Epithelial cell of proximal tubule (primary cell): ENCODE measurements at regions not wholly inside any gene's neighbourhood (a gene's known extent, or its start where the extent isn't known, plus 50 kb on each side); places are given as distances from the start of the nearest gene placed in this dataset.
"Not testable (repeated sequence)": the region's sequence is repeated elsewhere in the genome, so short reads cannot be mapped to it uniquely, and the experiment has no call there.

Source experiments
- DNase-seq: peaks from one replicate; pipeline ENCODE4 v3.0.0-alpha.2; 2011; ENCODE audit warnings: low read depth
- H3K4me3 ChIP-seq: 2 replicates; pipeline ENCODE4 v1.5.1; 2011; ENCODE audit warnings: low read depth, mild to moderate bottlenecking, low read length
- CTCF ChIP-seq: conservative IDR thresholded peaks from 2 replicates; pipeline ENCODE4 v1.5.1; 2012; ENCODE audit warnings: low read depth, mild to moderate bottlenecking, low read length

GRCh38 chr5:57066924-57067596 lies 106.8 kb upstream of the GPBP1 start:
- no peak for TF ChIP-seq CTCF
- no peak overlapping the region for H3K4me3 ChIP-seq
- DNase-seq, result no peak

DNA sequence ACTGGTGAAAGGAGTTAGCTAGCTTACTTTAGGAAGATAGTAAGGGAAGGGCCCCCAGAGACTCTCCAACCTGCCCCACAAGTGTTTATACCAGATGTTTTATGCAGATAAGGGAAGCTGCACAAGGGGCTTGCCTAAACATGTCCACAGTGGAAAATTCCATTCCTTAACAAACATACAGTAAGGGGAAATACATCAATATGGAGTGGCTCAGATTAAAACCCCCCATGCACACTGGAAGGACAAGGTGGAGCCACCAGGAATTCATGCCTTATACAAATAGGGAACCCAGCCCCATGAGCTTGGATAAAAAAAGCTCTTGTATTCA lies 106.3 kb upstream of the GPBP1 start:
- no peak for TF ChIP-seq CTCF
- H3K4me3 ChIP-seq, result no peak overlapping the region
- DNase-seq, result no peak

DNA sequence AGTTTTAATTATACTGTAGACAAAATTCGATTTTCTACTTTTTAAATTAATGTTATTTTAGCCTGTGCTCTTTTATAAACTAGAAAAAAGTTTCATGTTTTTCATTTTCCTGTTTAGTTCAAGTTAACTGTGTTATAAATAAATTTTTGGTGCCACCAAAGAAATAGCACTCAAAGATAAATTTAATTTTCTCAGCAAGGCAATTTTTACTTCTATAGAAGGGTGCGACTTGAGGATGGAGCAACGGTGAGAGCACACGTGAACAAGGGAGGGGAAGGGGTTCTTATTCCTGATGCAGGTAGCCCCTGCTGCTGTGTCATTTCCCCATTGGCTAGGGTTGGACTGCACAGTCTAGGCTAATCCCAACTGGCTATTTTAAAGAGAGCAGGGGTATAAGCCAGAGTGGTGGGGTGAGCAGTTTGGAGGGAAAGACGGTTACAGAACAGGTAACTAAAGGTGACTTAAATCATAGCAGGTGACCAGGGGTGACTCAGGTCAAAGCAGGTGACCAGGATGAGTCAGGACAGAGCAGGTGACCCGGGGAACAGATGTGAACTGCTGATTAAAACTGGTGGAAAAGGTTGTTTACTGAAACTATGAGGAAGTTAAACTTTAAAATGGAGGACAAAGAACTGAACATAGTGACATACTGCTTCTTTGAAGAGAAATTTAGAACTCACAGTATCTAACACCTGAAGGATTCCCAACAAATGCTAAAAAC lies 104.6 kb upstream of the GPBP1 start:
- DNase-seq, result no peak

DNA sequence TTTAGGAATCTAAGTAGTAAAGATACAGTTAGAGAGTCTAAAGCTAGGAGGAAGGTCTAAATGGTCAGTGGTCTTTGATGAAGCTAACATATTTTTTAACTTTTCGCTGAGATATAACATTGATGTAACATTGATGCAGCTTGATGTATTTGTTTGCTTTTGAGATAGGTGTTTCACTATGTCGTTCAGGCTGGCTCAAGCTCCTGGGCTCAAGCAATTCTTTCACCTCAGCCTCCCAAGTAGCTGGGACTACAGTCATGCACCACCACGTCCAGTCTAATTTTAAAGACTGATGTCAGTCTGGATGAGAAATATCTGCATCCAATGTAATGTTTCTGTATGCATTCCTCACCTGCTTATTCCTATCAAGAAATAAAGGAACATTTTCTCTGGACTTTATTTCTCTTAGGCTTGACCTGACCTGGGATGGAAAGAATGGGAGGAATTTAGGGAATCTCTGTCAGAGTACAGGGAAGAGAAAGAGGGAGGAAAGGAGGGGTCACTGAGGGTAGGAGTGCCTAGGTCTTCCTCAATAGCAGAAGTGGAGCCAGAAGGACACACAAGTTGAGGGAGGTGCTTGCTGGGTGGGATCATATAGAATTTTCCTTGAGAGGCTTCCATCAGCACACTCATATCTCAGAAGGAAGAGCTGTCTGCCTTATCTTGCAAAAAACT lies 101.5 kb upstream of the GPBP1 start:
- H3K4me3 ChIP-seq, result no peak overlapping the region
- DNase-seq, result peak; percentile 13
- TF ChIP-seq CTCF, result no peak

More for the DNA sequence above, 104.6 kb upstream of the GPBP1 start:
- TF ChIP-seq CTCF, result no peak
- H3K4me3 ChIP-seq, result no peak overlapping the region

GRCh38 chr5:57082441-57083067 lies 91.3 kb upstream of the GPBP1 start:
- DNase-seq, result no peak
- TF ChIP-seq CTCF, result peak; percentile 80
- H3K4me3 ChIP-seq, result no peak overlapping the region

GRCh38 chr5:57085306-57086081 lies 88.4 kb upstream of the GPBP1 start:
- no peak for TF ChIP-seq CTCF
- H3K4me3 ChIP-seq, result no peak overlapping the region
- DNase-seq, result no peak

DNA sequence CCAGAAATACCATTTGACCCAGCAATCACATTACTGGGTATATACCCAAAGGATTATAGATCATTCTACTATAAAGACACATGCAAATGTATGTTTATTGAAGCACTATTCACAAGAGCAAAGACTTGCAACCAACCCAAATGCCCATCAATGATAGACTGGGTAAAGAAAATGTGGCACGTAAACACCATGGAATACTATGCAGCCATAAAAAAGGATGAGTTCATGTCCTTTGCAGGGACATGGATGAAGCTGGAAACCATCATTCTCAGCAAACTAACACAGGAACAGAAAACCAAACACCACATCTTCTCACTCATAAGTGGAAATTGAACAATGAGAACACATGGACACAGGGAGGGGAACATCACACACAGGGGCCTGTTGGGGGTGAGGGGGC lies 85.9 kb upstream of the GPBP1 start:
- not testable (repeated sequence) for H3K4me3 ChIP-seq, DNase-seq
